DND-41 (cell line): ENCODE measurements at regions not wholly inside any gene's neighbourhood (a gene's known extent, or its start where the extent isn't known, plus 50 kb on each side); places are given as distances from the start of the nearest gene placed in this dataset.

ENCODE experiments used
- ATAC-seq: fragments of 200-7000 bp; cut with Tn5 transposase; 3 replicates; pipeline ENCODE4 v1.9.1; 2021; ENCODE audit warnings: low read depth; ENCODE audit not compliant: insufficient read depth
- DNase-seq: peaks from one replicate; pipeline ENCODE4 v3.0.0-alpha.2; 2020
- H2AFZ ChIP-seq: 2 replicates; pipeline ENCODE4 v1.6.0; 2012; ENCODE audit warnings: low read depth, low read length
- H3K27ac ChIP-seq: 2 replicates; pipeline ENCODE4 v1.5.1; 2012; ENCODE audit warnings: low read length, inconsistent platforms
- H3K27me3 ChIP-seq: fragments of 200-600 bp; sonication (generic); 2 replicates; pipeline ENCODE4 v1.6.0; 2012; ENCODE audit warnings: low read length, mild to moderate bottlenecking, inconsistent platforms; ENCODE audit not compliant: insufficient read depth, poor library complexity
- H3K36me3 ChIP-seq: 2 replicates; pipeline ENCODE4 v1.5.1; 2012; ENCODE audit warnings: low read length, inconsistent platforms; ENCODE audit not compliant: insufficient read depth
- H3K4me1 ChIP-seq: 2 replicates; pipeline ENCODE4 v1.5.1; 2012; ENCODE audit warnings: mild to moderate bottlenecking, low read length; ENCODE audit not compliant: insufficient read depth
- H3K4me2 ChIP-seq: 2 replicates; pipeline ENCODE4 v1.6.0; 2012; ENCODE audit warnings: mild to moderate bottlenecking, moderate library complexity, low read length, inconsistent platforms; ENCODE audit not compliant: insufficient read depth
- H3K4me3 ChIP-seq, 2 experiments: fragments of 200-600 bp in 1 of 2; shearing (Covaris generic) in 1 of 2; 2 replicates each; pipeline ENCODE4 v1.5.1; 2012 to 2016; ENCODE audit warnings: inconsistent platforms in 2 of 2, low read length in 2 of 2, mild to moderate bottlenecking in 2 of 2, low read depth in 1 of 2, moderate library complexity in 1 of 2
- H3K79me2 ChIP-seq: 2 replicates; pipeline ENCODE4 v1.6.0; 2012; ENCODE audit warnings: low read length, inconsistent platforms; ENCODE audit not compliant: insufficient read depth
- H3K9ac ChIP-seq: 2 replicates; pipeline ENCODE4 v1.6.0; 2012; ENCODE audit warnings: low read depth, mild to moderate bottlenecking, inconsistent platforms, low read length, moderate library complexity
- H3K9me3 ChIP-seq: 2 replicates; pipeline ENCODE4 v1.5.1; 2012; ENCODE audit warnings: low read length, moderate library complexity, mild to moderate bottlenecking, inconsistent platforms; ENCODE audit not compliant: insufficient read depth, severe bottlenecking
- H4K20me1 ChIP-seq: 2 replicates; pipeline ENCODE4 v1.6.0; 2012; ENCODE audit warnings: low read length; ENCODE audit not compliant: insufficient read depth
- CTCF ChIP-seq: IDR thresholded peaks from 2 replicates; pipeline ENCODE4 v1.5.1; 2012; ENCODE audit warnings: borderline replicate concordance, low read length, moderate library complexity, mild to moderate bottlenecking; ENCODE audit not compliant: poor library complexity, severe bottlenecking; ENCODE audit errors: extremely low read depth
- EZH2 ChIP-seq: IDR thresholded peaks from 3 replicates; pipeline ENCODE4 v1.6.1; 2012; ENCODE audit warnings: borderline replicate concordance, low read depth, mild to moderate bottlenecking, moderate library complexity, low read length, inconsistent platforms; ENCODE audit not compliant: severe bottlenecking

GRCh38 chr2:2705871-2706270 lies 374.8 kb upstream of the MYT1L start:
- Histone ChIP-seq H3K9me3 (no peaks in the 10 kb centered on the region), H2AFZ (no peak overlapping the region), H3K4me2 (no peak overlapping the region), H3K36me3 (no peaks in the 10 kb centered on the region), H3K27ac (no peak overlapping the region), H3K9ac (no peak overlapping the region), H4K20me1 (no peaks in the 10 kb centered on the region), H3K4me1 (no peaks in the 10 kb centered on the region), H3K4me3 (no peak overlapping the region), H3K79me2 (no peaks in the 10 kb centered on the region), H3K27me3 (no peaks in the 10 kb centered on the region)
- no peak for ATAC-seq
- no peak for DNase-seq
- TF ChIP-seq EZH2 (no peak), CTCF (no peak)

- no peaks in the 10 kb centered on the region for H3K9me3 ChIP-seq
- H3K27me3 ChIP-seq = no peaks in the 10 kb centered on the region
- no peak overlapping the region for H3K4me3 ChIP-seq
- H3K79me2 ChIP-seq = no peaks in the 10 kb centered on the region
- no peak overlapping the region for H3K9ac ChIP-seq
- H3K4me2 ChIP-seq = no peak overlapping the region
- TF ChIP-seq CTCF (no peak), EZH2 (no peak)
- H3K27ac ChIP-seq = no peak overlapping the region
- H2AFZ ChIP-seq = no peak overlapping the region
- DNase-seq = no peak
- no peak for ATAC-seq
- H4K20me1 ChIP-seq = no peaks in the 10 kb centered on the region
- H3K36me3 ChIP-seq = no peaks in the 10 kb centered on the region
- H3K4me1 ChIP-seq = no peaks in the 10 kb centered on the region
These were observed 373.5 kb upstream of the MYT1L start for GRCh38 chr2:2704428-2705090.

- DNase-seq (no peak), ATAC-seq (no peak)
- TF ChIP-seq CTCF = no peak
- TF ChIP-seq EZH2 = no peak
- Histone ChIP-seq H3K9ac (no peak overlapping the region), H3K4me1 (no peaks in the 10 kb centered on the region), H3K4me3 (no peak overlapping the region), H3K4me2 (no peak overlapping the region), H2AFZ (no peak overlapping the region), H3K36me3 (no peaks in the 10 kb centered on the region), H3K27me3 (no peaks in the 10 kb centered on the region), H3K79me2 (no peaks in the 10 kb centered on the region), H4K20me1 (no peaks in the 10 kb centered on the region), H3K9me3 (no peaks in the 10 kb centered on the region), H3K27ac (no peak overlapping the region)
These were observed 372.8 kb upstream of the MYT1L start for GRCh38 chr2:2703762-2704427.
